NCI-H2029 (cell line): ENCODE measurements at regions not wholly inside any gene's neighbourhood (a gene's known extent, or its start where the extent isn't known, plus 50 kb on each side); places are given as distances from the start of the nearest gene placed in this dataset.
"Not testable (repeated sequence)": the region's sequence is repeated elsewhere in the genome, so short reads cannot be mapped to it uniquely, and the experiment has no call there.

Source experiments
- DNase-seq: peaks from one replicate; lab custom pipeline; 2025; lab: John Stamatoyannopoulos, UW

GRCh38 chr18:35827275-35827902 is 145.1 kb upstream of the RMP24 start:
- peak; percentile 66 for DNase-seq

DNA sequence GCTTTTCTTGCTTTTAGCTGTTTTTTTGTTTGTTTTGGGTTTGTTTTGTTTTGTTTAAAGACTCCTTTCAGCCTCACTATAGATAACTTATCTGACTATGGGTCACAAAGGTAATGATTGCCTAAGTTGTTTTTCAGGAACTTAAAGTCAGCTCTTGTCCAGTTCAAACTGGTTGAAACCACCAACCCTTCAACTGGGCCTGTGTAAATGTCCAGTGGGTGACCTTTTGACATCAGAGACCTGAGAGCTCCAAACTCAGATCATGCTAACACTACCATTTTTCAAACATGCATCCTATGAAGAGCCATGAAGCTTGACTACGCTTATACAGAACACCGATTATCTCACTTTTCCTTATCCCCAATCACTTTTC is 144.6 kb upstream of the RMP24 start:
- no peak for DNase-seq

- no peak for DNase-seq
Observed at GRCh38 chr18:35828591-35828990, 143.9 kb upstream of the RMP24 start.

DNA sequence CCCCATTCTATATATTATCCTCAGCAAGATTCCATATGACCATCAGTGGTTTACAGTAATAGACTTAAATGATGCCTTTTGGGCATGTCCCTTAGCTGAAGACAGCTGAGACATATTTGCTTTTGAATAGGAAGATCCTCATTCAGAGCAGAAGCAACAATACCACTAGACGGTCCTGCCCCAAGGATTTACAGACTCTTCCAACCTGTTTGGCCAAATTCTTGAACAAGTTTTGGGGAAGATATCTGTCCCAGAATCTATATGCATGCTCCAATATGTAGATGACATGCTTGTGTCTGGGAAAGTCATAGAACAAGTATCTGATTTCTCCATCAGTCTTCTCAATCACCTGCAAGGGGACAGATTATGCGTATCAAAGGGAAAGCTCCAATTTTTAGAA is 137.1 kb upstream of the RMP24 start:
- no peak for DNase-seq

GRCh38 chr18:35835833-35836232 is 136.6 kb upstream of the RMP24 start:
- DNase-seq = no peak

DNA sequence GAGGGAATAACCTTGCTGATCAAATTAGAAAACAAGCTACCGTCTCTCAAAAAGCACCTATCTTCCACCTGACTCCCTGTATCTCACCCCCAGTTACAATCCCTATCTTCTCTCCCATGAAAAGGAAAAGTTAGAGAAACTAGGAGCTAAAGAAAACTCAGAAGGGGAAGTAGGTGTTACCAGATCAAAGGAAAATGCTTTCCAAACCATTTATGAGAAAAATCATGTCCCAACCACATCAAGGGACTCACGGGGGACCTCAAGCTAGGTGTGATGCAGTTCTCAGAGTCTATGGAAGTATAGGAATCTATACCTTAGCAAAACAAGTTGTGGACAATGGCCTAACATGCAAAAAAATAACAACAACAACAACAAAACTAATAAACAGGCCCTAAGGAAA is 135.5 kb upstream of the RMP24 start:
- DNase-seq = no peak

GRCh38 chr18:35837922-35838496 is 134.5 kb upstream of the RMP24 start:
- no peak for DNase-seq

- no peak for DNase-seq
Observed at GRCh38 chr18:35841283-35841682, 131.2 kb upstream of the RMP24 start.

DNA sequence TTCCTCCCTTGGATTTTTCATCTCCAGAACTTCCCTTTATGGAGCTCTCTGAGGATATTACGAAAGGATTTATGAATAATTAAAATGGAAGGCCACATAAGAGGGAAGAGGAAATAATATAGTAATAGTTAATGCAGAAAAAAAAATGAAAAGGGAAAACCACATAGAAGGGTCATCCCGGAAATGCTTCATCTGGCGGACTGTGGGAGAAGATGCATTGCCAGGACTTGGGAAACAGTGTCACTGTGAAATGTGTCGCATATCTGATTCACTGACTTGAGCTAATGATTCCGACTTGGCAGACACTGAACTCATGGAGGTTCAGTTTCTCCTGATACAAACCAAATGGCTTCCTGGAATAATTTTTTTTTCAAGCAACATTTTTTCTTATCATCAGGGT is 129.9 kb upstream of the RMP24 start:
- no peak for DNase-seq

DNA sequence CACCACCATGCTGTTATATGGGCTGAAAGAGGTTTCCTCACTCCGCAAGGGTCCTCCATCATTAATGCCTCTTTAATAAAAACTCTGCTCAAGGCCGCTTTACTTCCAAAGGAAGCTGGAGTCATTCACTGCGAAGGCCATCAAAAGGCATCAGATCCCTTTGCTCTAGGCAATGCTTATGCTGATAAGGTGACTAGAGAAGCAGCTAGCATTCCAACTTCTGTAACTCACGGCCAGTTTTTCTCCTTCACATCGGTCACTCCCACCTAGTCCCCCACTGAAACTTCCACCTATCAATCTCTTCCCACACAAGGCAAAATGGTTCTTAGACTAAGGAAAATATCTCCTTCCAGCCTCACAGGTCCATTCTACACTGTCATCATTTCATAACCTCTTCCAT is 124.2 kb upstream of the RMP24 start:
- not testable (repeated sequence) for DNase-seq

GRCh38 chr18:35849241-35849640 is 123.2 kb upstream of the RMP24 start:
- DNase-seq = peak; percentile 16

GRCh38 chr18:35851286-35851970 is 121.1 kb upstream of the RMP24 start:
- no peak for DNase-seq

DNA sequence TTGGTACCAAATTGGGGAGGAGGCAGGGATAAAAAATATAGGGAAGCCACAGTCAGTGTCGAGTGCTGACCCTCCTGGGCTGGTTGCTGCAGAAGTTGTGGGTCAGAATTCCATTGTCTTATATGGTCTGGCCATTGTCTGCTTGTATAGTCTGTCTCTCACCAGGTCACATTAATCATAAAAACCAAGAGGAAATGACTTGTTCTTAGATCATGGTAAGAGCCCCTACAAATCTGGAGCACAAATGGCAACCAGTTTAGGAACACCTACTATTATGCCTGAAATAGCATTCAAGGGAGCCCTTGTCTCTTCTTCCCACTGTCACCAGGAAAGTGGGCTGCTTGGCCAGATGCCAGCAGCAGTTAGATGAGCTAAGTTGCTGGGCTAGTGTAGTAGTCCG is 119.7 kb upstream of the RMP24 start:
- no peak for DNase-seq

DNA sequence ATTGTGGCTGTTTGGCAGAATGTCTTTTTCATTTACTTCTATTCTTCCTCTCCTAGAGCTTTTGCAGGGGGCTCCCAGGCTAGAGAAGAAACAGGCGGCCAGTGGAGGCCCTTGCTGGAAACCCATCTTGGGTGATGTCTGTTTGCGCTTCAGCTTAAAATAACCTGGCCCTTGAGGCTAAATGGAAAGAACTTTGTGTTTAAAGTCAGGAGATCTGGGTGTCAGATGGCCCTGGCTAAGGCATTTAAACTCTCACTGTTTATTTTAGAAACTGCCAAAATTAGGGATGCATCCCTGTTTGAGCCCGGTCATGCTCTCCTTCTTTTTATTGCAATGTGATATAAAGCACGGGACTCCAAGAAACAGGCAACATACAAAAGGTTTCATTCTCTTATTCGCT is 118.4 kb upstream of the RMP24 start:
- no peak for DNase-seq

GRCh38 chr18:35856178-35856577 is 116.3 kb upstream of the RMP24 start:
- DNase-seq = no peak

- DNase-seq = not testable (repeated sequence)
Observed at GRCh38 chr18:35856721-35857120, 115.8 kb upstream of the RMP24 start.

- DNase-seq = not testable (repeated sequence)
Observed at GRCh38 chr18:35857581-35857980, 114.9 kb upstream of the RMP24 start.

- DNase-seq = no peak
Observed at GRCh38 chr18:35861367-35862118, 110.9 kb upstream of the RMP24 start.

DNA sequence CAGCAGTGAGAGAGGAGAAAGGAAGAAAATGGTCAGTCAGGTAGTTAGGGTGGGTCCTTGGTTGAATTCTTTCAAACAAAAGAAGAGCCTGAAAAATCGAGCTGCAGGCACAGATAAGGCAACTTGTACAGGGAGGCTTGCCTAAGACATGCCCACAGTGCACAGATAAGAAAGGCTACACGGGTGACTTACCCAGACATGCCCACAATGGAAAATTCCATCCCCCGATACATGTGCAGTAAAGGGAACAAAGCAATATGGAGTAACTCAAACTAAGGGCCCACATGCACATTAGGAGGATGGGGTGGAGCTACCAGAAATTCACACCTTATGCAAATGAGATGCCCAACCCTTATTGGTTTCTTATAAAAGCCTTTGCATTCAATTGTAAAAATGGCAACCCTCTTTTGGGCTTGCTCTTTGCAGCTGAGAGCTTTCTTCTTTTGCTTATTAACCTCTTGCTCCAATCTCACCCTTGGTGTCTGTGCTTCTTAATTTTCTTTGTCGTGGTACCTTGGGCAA is 110.3 kb upstream of the RMP24 start:
- DNase-seq = no peak

GRCh38 chr18:35864916-35865315 is 107.6 kb upstream of the RMP24 start:
- DNase-seq = no peak

DNA sequence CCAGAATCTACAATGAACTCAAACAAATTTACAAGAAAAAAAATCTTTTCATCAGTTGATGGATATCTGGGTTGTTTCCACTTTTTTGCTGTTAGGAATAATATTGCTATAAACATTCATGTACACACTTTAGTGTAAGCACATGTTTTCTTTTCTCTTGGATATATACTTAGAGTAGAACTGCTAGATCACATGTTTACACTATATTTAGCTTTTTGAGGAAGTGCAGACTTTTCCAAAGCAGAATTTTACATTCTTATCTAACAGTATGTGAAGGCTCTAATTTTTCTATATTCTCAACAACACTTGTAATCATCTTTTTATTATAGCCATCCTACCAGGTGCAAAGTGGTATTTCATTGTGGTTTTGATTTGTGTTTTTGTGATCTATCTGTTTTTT is 103.6 kb upstream of the RMP24 start:
- no peak for DNase-seq

GRCh38 chr18:35871337-35871736 is 101.1 kb upstream of the RMP24 start:
- no peak for DNase-seq

GRCh38 chr18:35875566-35875965 is 96.9 kb upstream of the RMP24 start:
- DNase-seq = no peak
